Smooth muscle cell (in vitro differentiated cells): ENCODE measurements at regions not wholly inside any gene's neighbourhood (a gene's known extent, or its start where the extent isn't known, plus 50 kb on each side); places are given as distances from the start of the nearest gene placed in this dataset.

Experiments
- DNase-seq: peaks from one replicate; lab custom pipeline; 2025; ENCODE audit not compliant: unreplicated experiment; lab: John Stamatoyannopoulos, UW
- H2AFZ ChIP-seq: fragments of 200-600 bp; sonication (generic); 2 replicates; pipeline ENCODE4 v1.6.0; 2016; ENCODE audit warnings: antibody characterized with exemption, low read depth, mild to moderate bottlenecking
- H3F3A ChIP-seq: fragments of 200-600 bp; sonication (generic); 2 replicates; pipeline ENCODE4 v1.6.0; 2017; ENCODE audit warnings: antibody characterized with exemption, low read depth
- H3K27ac ChIP-seq: fragments of 200-600 bp; sonication (generic); 2 replicates; pipeline ENCODE4 v1.5.1; 2016; ENCODE audit warnings: low read depth, mild to moderate bottlenecking
- H3K27me3 ChIP-seq: fragments of 200-600 bp; sonication (generic); 2 replicates; pipeline ENCODE4 v1.6.1; 2016; ENCODE audit warnings: low read depth, mild to moderate bottlenecking
- H3K36me3 ChIP-seq: fragments of 200-600 bp; sonication (generic); 2 replicates; pipeline ENCODE4 v1.5.1; 2016; ENCODE audit warnings: low read depth
- H3K4me1 ChIP-seq: fragments of 200-600 bp; sonication (generic); 2 replicates; pipeline ENCODE4 v1.5.1; 2016; ENCODE audit warnings: low read depth
- H3K4me2 ChIP-seq: fragments of 200-600 bp; sonication (generic); 2 replicates; pipeline ENCODE4 v1.6.0; 2016; ENCODE audit warnings: mild to moderate bottlenecking
- H3K4me3 ChIP-seq: fragments of 200-600 bp; sonication (generic); 2 replicates; pipeline ENCODE4 v1.5.1; 2016; ENCODE audit warnings: mild to moderate bottlenecking
- H3K79me2 ChIP-seq: fragments of 200-600 bp; sonication (generic); 2 replicates; pipeline ENCODE4 v1.6.0; 2016; ENCODE audit warnings: low read depth, mild to moderate bottlenecking
- H3K9ac ChIP-seq: fragments of 200-600 bp; sonication (generic); 2 replicates; pipeline ENCODE4 v1.6.0; 2016; ENCODE audit warnings: low read depth
- H3K9me3 ChIP-seq: fragments of 200-600 bp; sonication (generic); replicated peaks from 2 replicates; pipeline ENCODE4 v1.5.1; 2016; ENCODE audit warnings: low read depth
- H4K20me1 ChIP-seq: fragments of 200-600 bp; sonication (generic); 2 replicates; pipeline ENCODE4 v1.6.0; 2016; ENCODE audit warnings: low read depth
- whole genome bisulfite sequencing: methylation state at CpG from one replicate; pipeline ENCODE4 v1.1.7; 2016; ENCODE audit warnings: low lambda C conversion rate; 5-methylcytosine and 5-hydroxymethylcytosine counted together
- TF ChIP-seq, protein P1 (sequence below): fragments of 200-600 bp; sonication (generic); IDR thresholded peaks from 2 replicates; pipeline ENCODE4 v1.5.1; 2017; ENCODE audit warnings: borderline replicate concordance, mild to moderate bottlenecking, antibody characterized with exemption; ENCODE audit not compliant: insufficient read depth, poor library complexity, severe bottlenecking

DNA sequence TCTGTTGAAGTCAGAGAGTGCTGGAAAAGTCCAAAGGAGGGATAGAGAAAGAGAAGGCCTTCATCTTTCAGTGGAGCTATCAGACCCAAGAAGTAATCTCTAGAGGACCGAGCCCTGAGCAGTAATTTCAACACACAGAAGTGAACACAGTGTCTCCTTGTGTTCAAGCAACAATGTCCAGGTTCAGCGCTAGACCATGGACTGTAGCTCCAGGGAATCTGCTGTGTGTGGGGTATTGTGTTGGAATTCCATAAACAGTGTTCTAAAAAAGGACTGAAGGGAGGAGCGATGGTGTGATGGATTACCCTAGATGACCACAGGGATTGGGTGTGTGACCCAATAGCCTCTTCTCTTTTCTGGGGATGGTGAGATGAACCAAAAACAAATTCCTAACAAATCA is 165.9 kb downstream of the BLID start:
- Histone ChIP-seq H3K79me2 (no peaks in the 10 kb centered on the region), H3K4me2 (no peak overlapping the region), H3K36me3 (no peaks in the 10 kb centered on the region), H2AFZ (no peak overlapping the region), H3F3A (no peaks in the 10 kb centered on the region), H3K4me1 (no peaks in the 10 kb centered on the region), H3K4me3 (no peak overlapping the region), H3K27me3 (no peaks in the 10 kb centered on the region), H3K9me3 (peaks cover 4% of the 10 kb centered on the region), H3K9ac (no peak overlapping the region), H4K20me1 (no peaks in the 10 kb centered on the region), H3K27ac (no peak overlapping the region)
- no peak for DNase-seq
- TF ChIP-seq, protein P1, sequence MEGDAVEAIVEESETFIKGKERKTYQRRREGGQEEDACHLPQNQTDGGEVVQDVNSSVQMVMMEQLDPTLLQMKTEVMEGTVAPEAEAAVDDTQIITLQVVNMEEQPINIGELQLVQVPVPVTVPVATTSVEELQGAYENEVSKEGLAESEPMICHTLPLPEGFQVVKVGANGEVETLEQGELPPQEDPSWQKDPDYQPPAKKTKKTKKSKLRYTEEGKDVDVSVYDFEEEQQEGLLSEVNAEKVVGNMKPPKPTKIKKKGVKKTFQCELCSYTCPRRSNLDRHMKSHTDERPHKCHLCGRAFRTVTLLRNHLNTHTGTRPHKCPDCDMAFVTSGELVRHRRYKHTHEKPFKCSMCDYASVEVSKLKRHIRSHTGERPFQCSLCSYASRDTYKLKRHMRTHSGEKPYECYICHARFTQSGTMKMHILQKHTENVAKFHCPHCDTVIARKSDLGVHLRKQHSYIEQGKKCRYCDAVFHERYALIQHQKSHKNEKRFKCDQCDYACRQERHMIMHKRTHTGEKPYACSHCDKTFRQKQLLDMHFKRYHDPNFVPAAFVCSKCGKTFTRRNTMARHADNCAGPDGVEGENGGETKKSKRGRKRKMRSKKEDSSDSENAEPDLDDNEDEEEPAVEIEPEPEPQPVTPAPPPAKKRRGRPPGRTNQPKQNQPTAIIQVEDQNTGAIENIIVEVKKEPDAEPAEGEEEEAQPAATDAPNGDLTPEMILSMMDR = no peak
- 97% methylated on average over 3 of the region's 3 CpGs for WGBS

DNA sequence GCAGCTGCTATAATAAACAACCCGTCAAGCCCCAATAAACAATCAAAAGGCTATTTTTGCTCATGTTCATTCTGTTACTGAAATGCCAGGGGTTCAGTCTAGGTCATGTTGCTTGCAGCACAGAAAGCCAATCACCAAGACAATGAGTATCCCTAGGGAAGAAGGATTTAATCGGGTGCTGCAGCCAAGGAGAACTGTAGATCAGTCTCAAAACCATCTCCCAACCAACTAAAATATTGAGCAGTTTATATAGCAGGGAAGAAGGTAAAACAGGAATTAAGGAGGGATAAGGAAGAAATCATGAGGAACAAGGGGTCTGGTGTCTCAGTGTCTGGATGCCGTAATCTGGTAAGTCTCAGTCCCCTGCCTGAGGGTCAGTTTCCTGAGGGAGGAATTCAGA is 169.5 kb downstream of the BLID start:
- no peaks in the 10 kb centered on the region for H3K79me2 ChIP-seq
- TF ChIP-seq, protein P1 = no peak
- no peak overlapping the region for H3K27ac ChIP-seq
- 93% methylated on average over 3 of the region's 3 CpGs for WGBS
- no peaks in the 10 kb centered on the region for H4K20me1 ChIP-seq
- H2AFZ ChIP-seq = no peak overlapping the region
- no peaks in the 10 kb centered on the region for H3K27me3 ChIP-seq
- H3F3A ChIP-seq = no peaks in the 10 kb centered on the region
- peaks cover 4% of the 10 kb centered on the region for H3K9me3 ChIP-seq
- no peak overlapping the region for H3K4me2 ChIP-seq
- H3K9ac ChIP-seq = no peak overlapping the region
- H3K4me1 ChIP-seq = no peaks in the 10 kb centered on the region
- no peaks in the 10 kb centered on the region for H3K36me3 ChIP-seq
- H3K4me3 ChIP-seq = no peak overlapping the region
- no peak for DNase-seq

DNA sequence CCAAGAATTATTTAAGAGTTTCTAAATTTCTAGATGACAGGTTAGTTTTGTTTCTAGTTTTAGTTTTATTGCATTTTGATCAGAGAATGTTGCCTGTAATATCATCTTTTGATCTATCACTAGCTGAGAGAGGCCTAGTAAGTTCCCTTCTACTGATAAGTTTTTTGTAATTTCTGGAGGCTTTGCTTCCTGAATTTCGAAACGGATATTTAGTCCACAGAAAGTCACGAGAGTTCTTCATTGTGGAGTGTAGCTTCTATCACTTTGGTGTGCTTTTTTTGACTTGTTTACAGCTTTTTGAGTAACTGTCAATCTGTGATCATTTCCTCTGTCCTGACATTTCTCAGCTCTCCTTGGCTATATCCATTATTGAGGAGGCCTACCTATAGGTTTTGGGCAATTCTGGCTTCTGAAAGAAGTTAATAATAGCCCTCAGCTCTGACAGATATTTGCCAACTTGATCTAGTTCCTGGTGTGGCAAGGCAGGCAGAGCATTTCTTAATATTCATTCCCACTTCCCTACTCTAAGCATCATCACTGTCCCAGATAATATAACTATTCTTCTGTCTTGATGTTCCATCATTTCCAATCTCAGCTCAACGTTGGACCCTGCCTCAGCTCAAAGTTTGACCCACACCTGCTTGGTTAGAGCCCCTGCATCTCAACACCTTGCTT is 171.3 kb downstream of the BLID start:
- Histone ChIP-seq H3K4me1 (no peaks in the 10 kb centered on the region), H4K20me1 (no peaks in the 10 kb centered on the region), H3K27ac (no peak overlapping the region), H3K79me2 (no peaks in the 10 kb centered on the region), H3K36me3 (no peaks in the 10 kb centered on the region), H3K4me2 (no peak overlapping the region), H3F3A (no peaks in the 10 kb centered on the region), H3K9me3 (peaks cover 4% of the 10 kb centered on the region), H3K9ac (no peak overlapping the region), H3K4me3 (no peak overlapping the region), H3K27me3 (no peaks in the 10 kb centered on the region), H2AFZ (no peak overlapping the region)
- TF ChIP-seq, protein P1 = no peak
- DNase-seq = no peak
- 49% methylated on average over 4 of the region's 4 CpGs for WGBS

DNA sequence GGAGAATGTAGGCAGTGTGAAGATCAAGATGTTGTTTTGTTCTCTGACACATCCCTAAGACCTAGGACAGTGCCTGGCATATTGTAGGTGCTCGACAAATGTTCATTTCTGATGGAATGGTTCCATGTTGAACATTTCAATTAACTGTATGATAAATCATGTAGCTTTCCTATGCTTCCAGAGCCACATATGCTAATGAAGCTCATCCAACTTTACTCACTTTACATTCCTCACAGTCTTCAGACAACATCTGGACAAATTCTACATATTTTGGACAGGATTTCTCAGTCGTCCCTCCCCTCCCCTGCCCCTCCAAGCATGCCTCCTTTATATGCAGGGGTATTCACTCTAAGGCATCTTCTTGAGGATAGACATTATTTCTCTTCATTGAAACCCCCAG is 177.9 kb downstream of the BLID start:
- Histone ChIP-seq H3K36me3 (no peaks in the 10 kb centered on the region), H2AFZ (no peak overlapping the region), H3K4me3 (no peak overlapping the region), H3K4me1 (no peaks in the 10 kb centered on the region), H3F3A (no peaks in the 10 kb centered on the region), H3K4me2 (no peak overlapping the region), H3K9ac (no peak overlapping the region), H3K79me2 (no peaks in the 10 kb centered on the region), H3K27me3 (no peaks in the 10 kb centered on the region), H3K27ac (no peak overlapping the region), H4K20me1 (no peaks in the 10 kb centered on the region), H3K9me3 (no peaks in the 10 kb centered on the region)
- 83% methylated on average over 2 of the region's 2 CpGs for WGBS
- TF ChIP-seq, protein P1 = no peak
- no peak for DNase-seq
